SU-DHL-6 (cell line): ENCODE measurements at regions not wholly inside any gene's neighbourhood (a gene's known extent, or its start where the extent isn't known, plus 50 kb on each side); places are given as distances from the start of the nearest gene placed in this dataset.

Experiments
- H2AFZ ChIP-seq: fragments of 200-600 bp; sonication (generic); 2 replicates; pipeline ENCODE4 v1.6.1; 2014; ENCODE audit warnings: low read depth, mild to moderate bottlenecking, moderate library complexity, mixed read lengths, antibody characterized with exemption, low read length; ENCODE audit not compliant: severe bottlenecking
- H3F3A ChIP-seq: fragments of 200-600 bp; shearing (Covaris generic); 2 replicates; pipeline ENCODE4 v1.6.0; 2016; ENCODE audit warnings: antibody characterized with exemption, mild to moderate bottlenecking; ENCODE audit not compliant: insufficient read depth
- H3K27ac ChIP-seq: fragments of 200-600 bp; sonication (generic); 2 replicates; pipeline ENCODE4 v1.5.1; 2016; ENCODE audit warnings: low read depth, mild to moderate bottlenecking, low read length, moderate library complexity, mixed read lengths
- H3K27me3 ChIP-seq: fragments of 200-600 bp; sonication (generic), shearing (Covaris generic); 2 replicates; pipeline ENCODE4 v1.6.0; 2014; ENCODE audit warnings: mild to moderate bottlenecking, low read length
- H3K36me3 ChIP-seq: fragments of 200-600 bp; sonication (generic); 2 replicates; pipeline ENCODE4 v1.6.1; 2014; ENCODE audit warnings: mild to moderate bottlenecking, low read length, mixed read lengths
- H3K4me2 ChIP-seq: fragments of 300-600, 200-600 bp; shearing (Covaris generic), sonication (generic); 2 replicates; pipeline ENCODE4 v1.6.0; 2014; ENCODE audit warnings: low read length, low read depth, mild to moderate bottlenecking; ENCODE audit not compliant: poor library complexity, severe bottlenecking
- H3K4me3 ChIP-seq: fragments of 200-600 bp; sonication (generic); 2 replicates; pipeline ENCODE4 v1.5.1; 2014; ENCODE audit warnings: antibody characterized with exemption, low read length, mild to moderate bottlenecking, mixed read lengths; ENCODE audit not compliant: insufficient read depth, poor library complexity, severe bottlenecking
- H3K79me2 ChIP-seq: fragments of 200-600 bp; sonication (generic); 2 replicates; pipeline ENCODE4 v1.6.1; 2014; ENCODE audit warnings: mild to moderate bottlenecking, low read length, moderate library complexity; ENCODE audit not compliant: insufficient read depth
- H3K9ac ChIP-seq: fragments of 200-600 bp; sonication (generic); 2 replicates; pipeline ENCODE4 v1.7.0; 2014; ENCODE audit warnings: mild to moderate bottlenecking, low read length
- H3K9me2 ChIP-seq: fragments of 200-600 bp; sonication (generic); replicated peaks from 2 replicates; pipeline ENCODE4 v1.6.1; 2014; ENCODE audit warnings: low read length; ENCODE audit not compliant: insufficient read depth
- H3K9me3 ChIP-seq: fragments of 200-600 bp; sonication (generic); 2 replicates; pipeline ENCODE4 v1.6.1; 2014; ENCODE audit warnings: low read length, mixed read lengths; ENCODE audit not compliant: insufficient read depth
- H4K20me1 ChIP-seq: fragments of 200-600 bp; sonication (generic); 2 replicates; pipeline ENCODE4 v1.6.1; 2014; ENCODE audit warnings: low read depth, mild to moderate bottlenecking, antibody characterized with exemption, low read length, moderate library complexity, mixed read lengths
- EZH2phosphoT487 ChIP-seq: fragments of 200-600 bp; sonication (generic), shearing (Covaris generic); conservative IDR thresholded peaks from 2 replicates; pipeline ENCODE4 v1.6.1; 2018; ENCODE audit warnings: mild to moderate bottlenecking, antibody characterized with exemption, low read length, moderate library complexity, mixed read lengths
- TF ChIP-seq, protein P1 (sequence below): fragments of 200-600 bp; sonication (generic); IDR thresholded peaks from one replicate; pipeline ENCODE4 v1.5.1; 2017; ENCODE audit warnings: antibody characterized with exemption, mild to moderate bottlenecking, low read length, moderate library complexity; ENCODE audit not compliant: insufficient read depth, poor library complexity, severe bottlenecking

DNA sequence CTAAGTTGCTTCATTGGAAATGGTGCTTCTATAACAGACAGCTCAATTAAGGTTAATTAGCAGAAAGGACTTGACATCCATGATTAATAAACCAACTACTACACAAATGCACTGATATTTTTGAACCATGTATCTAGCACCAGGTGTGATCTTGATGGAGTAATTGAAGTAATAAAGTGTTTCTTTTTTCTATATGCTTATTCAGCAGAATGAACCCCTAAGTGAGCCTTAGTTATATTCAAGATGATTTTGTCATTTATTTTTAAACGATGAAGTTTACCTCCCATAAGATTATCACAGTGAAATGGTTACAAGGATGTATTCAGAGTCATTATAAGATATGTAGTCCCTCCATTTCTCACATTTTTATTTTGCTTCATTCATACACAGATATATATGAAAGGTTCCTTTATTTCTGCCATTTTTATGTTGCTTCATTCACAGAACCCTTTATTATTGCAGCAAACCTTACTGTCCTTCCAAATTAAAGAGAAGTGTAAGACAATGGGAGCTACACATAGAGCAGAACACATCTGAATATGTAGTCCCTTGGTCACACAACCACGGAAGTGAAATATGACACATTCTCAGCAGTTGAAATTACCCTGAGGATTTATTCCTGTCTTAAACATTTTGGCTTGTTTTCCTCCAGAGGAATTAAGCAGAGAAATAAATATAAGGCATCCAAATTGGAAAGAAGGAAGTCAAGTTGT is 295.0 kb downstream of the RAP2B start:
- Histone ChIP-seq H3K27ac (no peak overlapping the region), H3F3A (no peaks in the 10 kb centered on the region), H3K27me3 (no peaks in the 10 kb centered on the region), H3K4me3 (no peak overlapping the region), H3K9ac (no peak overlapping the region), H2AFZ (no peak overlapping the region), H3K9me3 (no peaks in the 10 kb centered on the region), H3K79me2 (no peaks in the 10 kb centered on the region), H4K20me1 (no peaks in the 10 kb centered on the region), H3K9me2 (no peaks in the 10 kb centered on the region), H3K36me3 (no peaks in the 10 kb centered on the region), H3K4me2 (no peak overlapping the region)
- TF ChIP-seq, protein P1, sequence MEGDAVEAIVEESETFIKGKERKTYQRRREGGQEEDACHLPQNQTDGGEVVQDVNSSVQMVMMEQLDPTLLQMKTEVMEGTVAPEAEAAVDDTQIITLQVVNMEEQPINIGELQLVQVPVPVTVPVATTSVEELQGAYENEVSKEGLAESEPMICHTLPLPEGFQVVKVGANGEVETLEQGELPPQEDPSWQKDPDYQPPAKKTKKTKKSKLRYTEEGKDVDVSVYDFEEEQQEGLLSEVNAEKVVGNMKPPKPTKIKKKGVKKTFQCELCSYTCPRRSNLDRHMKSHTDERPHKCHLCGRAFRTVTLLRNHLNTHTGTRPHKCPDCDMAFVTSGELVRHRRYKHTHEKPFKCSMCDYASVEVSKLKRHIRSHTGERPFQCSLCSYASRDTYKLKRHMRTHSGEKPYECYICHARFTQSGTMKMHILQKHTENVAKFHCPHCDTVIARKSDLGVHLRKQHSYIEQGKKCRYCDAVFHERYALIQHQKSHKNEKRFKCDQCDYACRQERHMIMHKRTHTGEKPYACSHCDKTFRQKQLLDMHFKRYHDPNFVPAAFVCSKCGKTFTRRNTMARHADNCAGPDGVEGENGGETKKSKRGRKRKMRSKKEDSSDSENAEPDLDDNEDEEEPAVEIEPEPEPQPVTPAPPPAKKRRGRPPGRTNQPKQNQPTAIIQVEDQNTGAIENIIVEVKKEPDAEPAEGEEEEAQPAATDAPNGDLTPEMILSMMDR, result no peak
- no peak for TF ChIP-seq EZH2phosphoT487

DNA sequence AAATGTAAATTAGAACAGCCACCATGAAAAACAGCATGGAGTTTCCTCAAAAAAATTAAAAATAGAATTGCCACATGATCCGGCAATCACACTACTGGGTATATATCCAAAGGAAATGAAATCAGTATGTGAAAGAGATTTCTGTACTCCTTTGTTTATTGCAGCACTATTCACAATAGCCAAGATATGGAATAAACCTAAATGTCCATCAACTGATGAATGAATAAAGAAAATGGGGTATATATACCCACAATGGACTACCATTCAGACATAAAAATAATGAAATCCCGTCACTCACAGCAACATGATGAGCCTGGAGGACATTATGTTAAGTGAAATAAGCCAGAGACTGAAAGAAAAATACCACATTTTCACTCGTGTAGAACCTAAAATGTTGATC is 296.9 kb downstream of the RAP2B start:
- no peaks in the 10 kb centered on the region for H3F3A ChIP-seq
- no peaks in the 10 kb centered on the region for H3K36me3 ChIP-seq
- H4K20me1 ChIP-seq, result no peaks in the 10 kb centered on the region
- H3K27ac ChIP-seq, result no peak overlapping the region
- H3K79me2 ChIP-seq, result no peaks in the 10 kb centered on the region
- no peak overlapping the region for H3K9ac ChIP-seq
- H3K27me3 ChIP-seq, result no peaks in the 10 kb centered on the region
- H3K4me3 ChIP-seq, result no peak overlapping the region
- no peak overlapping the region for H2AFZ ChIP-seq
- TF ChIP-seq, protein P1, result no peak
- TF ChIP-seq EZH2phosphoT487, result no peak
- H3K4me2 ChIP-seq, result no peak overlapping the region
- no peaks in the 10 kb centered on the region for H3K9me3 ChIP-seq
- H3K9me2 ChIP-seq, result no peaks in the 10 kb centered on the region

DNA sequence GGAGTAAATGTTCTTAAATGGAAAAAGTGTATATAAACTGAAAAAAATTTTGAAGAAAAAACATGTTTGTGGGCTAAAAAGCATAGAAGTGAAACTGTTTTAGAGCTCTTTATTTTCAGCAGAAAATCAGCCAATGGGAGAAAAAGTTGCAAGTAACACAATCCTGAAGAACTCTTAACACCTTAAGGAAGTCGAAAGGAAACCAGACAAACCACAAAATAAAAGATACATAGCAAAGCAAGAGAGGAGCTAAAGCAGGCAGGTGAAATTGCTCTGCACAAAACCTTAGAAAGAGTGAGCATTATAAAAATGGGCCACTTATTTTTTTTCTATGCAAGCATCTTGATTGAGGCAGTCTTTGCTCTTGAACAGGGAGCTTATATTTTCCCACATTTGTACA is 300.5 kb downstream of the RAP2B start:
- no peak overlapping the region for H3K9ac ChIP-seq
- no peaks in the 10 kb centered on the region for H3K9me3 ChIP-seq
- H3K9me2 ChIP-seq, result no peaks in the 10 kb centered on the region
- no peak overlapping the region for H3K4me3 ChIP-seq
- no peaks in the 10 kb centered on the region for H3K36me3 ChIP-seq
- H3K27ac ChIP-seq, result no peak overlapping the region
- no peak overlapping the region for H3K4me2 ChIP-seq
- no peaks in the 10 kb centered on the region for H3F3A ChIP-seq
- H4K20me1 ChIP-seq, result no peaks in the 10 kb centered on the region
- no peaks in the 10 kb centered on the region for H3K79me2 ChIP-seq
- TF ChIP-seq, protein P1, result no peak
- TF ChIP-seq EZH2phosphoT487, result no peak
- H3K27me3 ChIP-seq, result no peaks in the 10 kb centered on the region
- H2AFZ ChIP-seq, result no peak overlapping the region
